Hepatocyte (in vitro differentiated cells): ENCODE measurements at regions not wholly inside any gene's neighbourhood (a gene's known extent, or its start where the extent isn't known, plus 50 kb on each side); places are given as distances from the start of the nearest gene placed in this dataset.

ENCODE experiments used
- CTCF ChIP-seq: fragments of 200-600 bp; sonication (generic); IDR thresholded peaks from 2 replicates; pipeline ENCODE4 v1.5.1; 2016; ENCODE audit warnings: antibody characterized with exemption, mild to moderate bottlenecking; ENCODE audit not compliant: poor library complexity
- EZH2 ChIP-seq: fragments of 200-600 bp; sonication (generic); IDR thresholded peaks from 2 replicates; pipeline ENCODE4 v1.6.1; 2016; ENCODE audit warnings: antibody characterized with exemption, mild to moderate bottlenecking, borderline replicate concordance
- EZH2phosphoT487 ChIP-seq: fragments of 200-600 bp; sonication (generic); IDR thresholded peaks from one replicate; pipeline ENCODE4 v1.6.1; 2018; ENCODE audit warnings: antibody characterized with exemption, mild to moderate bottlenecking, low read depth, moderate library complexity; ENCODE audit not compliant: unreplicated experiment, severe bottlenecking

GRCh38 chr2:239601201-239601851, 200.5 kb upstream of the HDAC4 start:
- TF ChIP-seq CTCF (no peak), EZH2 (no peak), EZH2phosphoT487 (no peak)
